ENCODE measurements at regions not wholly inside any gene's neighbourhood (a gene's known extent, or its start where the extent isn't known, plus 50 kb on each side); places are given as distances from the start of the nearest gene placed in this dataset.

DNA sequence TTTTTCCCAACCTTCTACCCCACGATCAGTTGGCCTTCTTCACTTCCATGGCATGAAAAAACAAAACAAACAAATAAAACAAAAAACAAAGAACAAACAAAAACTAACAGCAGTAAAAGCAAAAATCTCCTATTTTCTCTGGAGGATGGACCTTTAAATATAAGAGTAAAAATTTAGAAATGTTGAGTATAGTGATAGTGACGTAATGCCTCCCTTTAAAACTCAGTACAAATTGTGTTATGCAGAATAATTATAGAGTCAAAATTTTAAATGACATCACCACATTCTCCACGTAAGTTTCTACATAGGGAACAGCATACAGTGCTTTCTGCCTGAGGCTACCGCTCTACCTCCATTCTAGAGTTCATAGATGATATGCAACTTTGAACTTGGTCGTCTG lies 2156.4 kb downstream of the PCDH7 start:
- H3K4me1 ChIP-seq (ENCODE audit: control insufficient read depth, insufficient read depth, low read length) = no peaks in the 10 kb centered on the region
- BruUV-seq (replicated peaks) = no TSS peak
- intact Hi-C loops (cut with micrococcal nuclease; ENCODE audit: unreplicated experiment) = no loop called here
- no peaks in the 10 kb centered on the region for H3K27me3 ChIP-seq (ENCODE audit: control insufficient read depth, insufficient read depth, low read length)
- no peak for DNase-seq (ENCODE audit: low read depth, low spot score)
- POLR2A ChIA-PET = no interaction called here
- CTCF ChIA-PET = no interaction called here
- no peak for TF ChIP-seq POLR2AphosphoS5 (IDR thresholded peaks at IDR 0.05; ENCODE audit: low read depth, low read length)
- TF ChIP-seq SIN3A (IDR thresholded peaks at IDR 0.05; ENCODE audit: borderline replicate concordance, insufficient read depth, low read depth, low read length) = no peak
- TF ChIP-seq, protein P1, sequence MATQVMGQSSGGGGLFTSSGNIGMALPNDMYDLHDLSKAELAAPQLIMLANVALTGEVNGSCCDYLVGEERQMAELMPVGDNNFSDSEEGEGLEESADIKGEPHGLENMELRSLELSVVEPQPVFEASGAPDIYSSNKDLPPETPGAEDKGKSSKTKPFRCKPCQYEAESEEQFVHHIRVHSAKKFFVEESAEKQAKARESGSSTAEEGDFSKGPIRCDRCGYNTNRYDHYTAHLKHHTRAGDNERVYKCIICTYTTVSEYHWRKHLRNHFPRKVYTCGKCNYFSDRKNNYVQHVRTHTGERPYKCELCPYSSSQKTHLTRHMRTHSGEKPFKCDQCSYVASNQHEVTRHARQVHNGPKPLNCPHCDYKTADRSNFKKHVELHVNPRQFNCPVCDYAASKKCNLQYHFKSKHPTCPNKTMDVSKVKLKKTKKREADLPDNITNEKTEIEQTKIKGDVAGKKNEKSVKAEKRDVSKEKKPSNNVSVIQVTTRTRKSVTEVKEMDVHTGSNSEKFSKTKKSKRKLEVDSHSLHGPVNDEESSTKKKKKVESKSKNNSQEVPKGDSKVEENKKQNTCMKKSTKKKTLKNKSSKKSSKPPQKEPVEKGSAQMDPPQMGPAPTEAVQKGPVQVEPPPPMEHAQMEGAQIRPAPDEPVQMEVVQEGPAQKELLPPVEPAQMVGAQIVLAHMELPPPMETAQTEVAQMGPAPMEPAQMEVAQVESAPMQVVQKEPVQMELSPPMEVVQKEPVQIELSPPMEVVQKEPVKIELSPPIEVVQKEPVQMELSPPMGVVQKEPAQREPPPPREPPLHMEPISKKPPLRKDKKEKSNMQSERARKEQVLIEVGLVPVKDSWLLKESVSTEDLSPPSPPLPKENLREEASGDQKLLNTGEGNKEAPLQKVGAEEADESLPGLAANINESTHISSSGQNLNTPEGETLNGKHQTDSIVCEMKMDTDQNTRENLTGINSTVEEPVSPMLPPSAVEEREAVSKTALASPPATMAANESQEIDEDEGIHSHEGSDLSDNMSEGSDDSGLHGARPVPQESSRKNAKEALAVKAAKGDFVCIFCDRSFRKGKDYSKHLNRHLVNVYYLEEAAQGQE (IDR thresholded peaks at IDR 0.05; ENCODE audit: insufficient read depth in 1 of 2, low read depth in 2 of 2, low read length in 1 of 2) = no peak
- TF ChIP-seq CTCF (IDR thresholded peaks at IDR 0.05) = no peak
- TF ChIP-seq TCF7L2 (IDR thresholded peaks at IDR 0.05; ENCODE audit: low read depth, low read length) = no peak
- in situ Hi-C loops (cut with HindIII; ENCODE audit: low pct_unique_long_range_greater_than_20kb, low sequenced_read_pairs) = no loop called here
- no peaks in the 10 kb centered on the region for H3K9me3 ChIP-seq (ENCODE audit: control insufficient read depth, insufficient read depth, low read depth, low read length)
- no peak overlapping the region for H3K27ac ChIP-seq (ENCODE audit: low read length)
- H3K36me3 ChIP-seq (ENCODE audit: control insufficient read depth, insufficient read depth, low read length) = no peaks in the 10 kb centered on the region
- no peak for ATAC-seq
- no peak overlapping the region for H3K4me3 ChIP-seq (ENCODE audit: low read depth in 2 of 2, low read length in 2 of 2)

- Histone ChIP-seq H3K9me3 (ENCODE audit: control insufficient read depth, insufficient read depth, low read depth, low read length) (no peaks in the 10 kb centered on the region), H3K4me1 (ENCODE audit: control insufficient read depth, insufficient read depth, low read length) (no peaks in the 10 kb centered on the region), H3K27ac (ENCODE audit: low read length) (no peak overlapping the region), H3K4me3 (ENCODE audit: low read depth in 2 of 2, low read length in 2 of 2) (no peak overlapping the region), H3K27me3 (ENCODE audit: control insufficient read depth, insufficient read depth, low read length) (no peaks in the 10 kb centered on the region), H3K36me3 (ENCODE audit: control insufficient read depth, insufficient read depth, low read length) (no peaks in the 10 kb centered on the region)
- TF ChIP-seq, protein P1 (IDR thresholded peaks at IDR 0.05; ENCODE audit: insufficient read depth in 1 of 2, low read depth in 2 of 2, low read length in 1 of 2) = no peak
- no peak for TF ChIP-seq TCF7L2 (IDR thresholded peaks at IDR 0.05; ENCODE audit: low read depth, low read length)
- no peak for TF ChIP-seq POLR2AphosphoS5 (IDR thresholded peaks at IDR 0.05; ENCODE audit: low read depth, low read length)
- no TSS peak for BruUV-seq (replicated peaks)
- ATAC-seq = no peak
- ChIA-PET CTCF (no interaction called here), POLR2A (no interaction called here)
- DNase-seq (ENCODE audit: low read depth, low spot score) = no peak
- intact Hi-C loops (cut with micrococcal nuclease; ENCODE audit: unreplicated experiment) = no loop called here
- in situ Hi-C loops (cut with HindIII; ENCODE audit: low pct_unique_long_range_greater_than_20kb, low sequenced_read_pairs) = no loop called here
Measured at GRCh38 chr4:32879913-32880312, 2159.7 kb downstream of the PCDH7 start.

All from Panc1 (cell line).